ENCODE measurements at regions not wholly inside any gene's neighbourhood (a gene's known extent, or its start where the extent isn't known, plus 50 kb on each side); places are given as distances from the start of the nearest gene placed in this dataset.

GRCh38 chr6:2378891-2379652 is 133.7 kb upstream of the GMDS start:
- H3K36me3 ChIP-seq: no peaks in the 10 kb centered on the region
- H3K27ac ChIP-seq (replicated peaks): no peak overlapping the region
- no peak for TF ChIP-seq CTCF (IDR thresholded peaks at IDR 0.05; ENCODE audit: borderline replicate concordance)
- intact Hi-C loops (cut with micrococcal nuclease): no loop called here
- H3K4me1 ChIP-seq: peaks cover 5% of the 10 kb centered on the region
- no peaks in the 10 kb centered on the region for H3K9me3 ChIP-seq (replicated peaks)
- H3K4me3 ChIP-seq: no peak overlapping the region
- no peak for DNase-seq
- H3K27me3 ChIP-seq (ENCODE audit: low read depth): no peaks in the 10 kb centered on the region

GRCh38 chr6:2378046-2378657 is 132.7 kb upstream of the GMDS start:
- Histone ChIP-seq H3K9me3 (replicated peaks) (no peaks in the 10 kb centered on the region), H3K27ac (replicated peaks) (no peak overlapping the region), H3K4me3 (no peak overlapping the region), H3K27me3 (ENCODE audit: low read depth) (no peaks in the 10 kb centered on the region), H3K4me1 (peaks cover 5% of the 10 kb centered on the region), H3K36me3 (no peaks in the 10 kb centered on the region)
- DNase-seq: no peak
- intact Hi-C loops (cut with micrococcal nuclease): no loop called here
- no peak for TF ChIP-seq CTCF (IDR thresholded peaks at IDR 0.05; ENCODE audit: borderline replicate concordance)

- Histone ChIP-seq H3K4me3 (no peak overlapping the region), H3K27ac (replicated peaks) (no peak overlapping the region), H3K9me3 (replicated peaks) (no peaks in the 10 kb centered on the region), H3K4me1 (no peaks in the 10 kb centered on the region), H3K36me3 (no peaks in the 10 kb centered on the region), H3K27me3 (ENCODE audit: low read depth) (no peaks in the 10 kb centered on the region)
- no peak for TF ChIP-seq CTCF (IDR thresholded peaks at IDR 0.05; ENCODE audit: borderline replicate concordance)
- no peak for DNase-seq
- intact Hi-C loops (cut with micrococcal nuclease): no loop called here
These were observed 131.3 kb upstream of the GMDS start for GRCh38 chr6:2376429-2377355.

- TF ChIP-seq CTCF (IDR thresholded peaks at IDR 0.05; ENCODE audit: borderline replicate concordance): no peak
- Histone ChIP-seq H3K9me3 (replicated peaks) (no peaks in the 10 kb centered on the region), H3K27me3 (ENCODE audit: low read depth) (no peaks in the 10 kb centered on the region), H3K4me3 (no peak overlapping the region), H3K4me1 (no peaks in the 10 kb centered on the region), H3K27ac (replicated peaks) (no peak overlapping the region), H3K36me3 (no peaks in the 10 kb centered on the region)
- no peak for DNase-seq
- intact Hi-C loops (cut with micrococcal nuclease): no loop called here
These were observed 130.0 kb upstream of the GMDS start for GRCh38 chr6:2375443-2375842.

GRCh38 chr6:2369606-2370005 is 124.2 kb upstream of the GMDS start:
- Histone ChIP-seq H3K4me3 (no peak overlapping the region), H3K27ac (replicated peaks) (no peak overlapping the region), H3K36me3 (no peaks in the 10 kb centered on the region), H3K4me1 (no peaks in the 10 kb centered on the region), H3K27me3 (ENCODE audit: low read depth) (no peaks in the 10 kb centered on the region), H3K9me3 (replicated peaks) (no peaks in the 10 kb centered on the region)
- no peak for DNase-seq
- TF ChIP-seq CTCF (IDR thresholded peaks at IDR 0.05; ENCODE audit: borderline replicate concordance): no peak
- intact Hi-C loops (cut with micrococcal nuclease): no loop called here

Data from left ventricle myocardium inferior (tissue), 1 donor.